ENCODE measurements at regions not wholly inside any gene's neighbourhood (a gene's known extent, or its start where the extent isn't known, plus 50 kb on each side); places are given as distances from the start of the nearest gene placed in this dataset.

GRCh38 chrX:39629001-39629400, 468.8 kb downstream of the BCOR start:
- TF ChIP-seq POLR2A (IDR thresholded peaks at IDR 0.05) (no peak), CTCF (IDR thresholded peaks at IDR 0.05) (no peak)

Measured in ovary (tissue), 3 donors.